C4-2B (cell line): ENCODE measurements at regions not wholly inside any gene's neighbourhood (a gene's known extent, or its start where the extent isn't known, plus 50 kb on each side); places are given as distances from the start of the nearest gene placed in this dataset.

ENCODE experiments used
- H3K27ac ChIP-seq: fragments of 450-650 bp; 2 replicates; pipeline ENCODE4 v1.5.1; 2017
- ZFX ChIP-seq: fragments of 450-650 bp; IDR thresholded peaks from 2 replicates; pipeline ENCODE4 v1.6.1; 2017
- TF ChIP-seq, protein P1 (sequence below): fragments of 450-650 bp; conservative IDR thresholded peaks from 2 replicates; pipeline ENCODE4 v1.5.1; 2017; ENCODE audit warnings: mild to moderate bottlenecking

DNA sequence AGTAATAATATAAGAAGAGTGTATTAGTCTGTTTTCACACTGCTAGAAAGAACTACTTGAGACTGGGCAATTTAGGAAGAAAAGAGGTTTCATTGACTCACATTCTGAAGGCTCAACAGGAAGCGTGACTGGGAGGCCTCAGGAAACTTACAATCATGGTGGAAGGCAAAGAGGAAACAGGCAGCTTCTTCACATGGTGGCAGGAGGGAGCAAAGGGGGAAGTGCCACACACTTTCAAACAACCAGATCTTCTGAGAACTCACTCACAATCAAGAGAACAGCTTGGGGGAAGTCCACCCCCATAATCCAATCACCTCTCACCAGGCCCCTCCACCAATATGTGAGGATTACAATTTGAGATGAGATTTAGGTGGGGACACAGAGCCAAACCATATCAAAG is 212.5 kb upstream of the HDAC9 start:
- TF ChIP-seq ZFX = no peak
- TF ChIP-seq, protein P1, sequence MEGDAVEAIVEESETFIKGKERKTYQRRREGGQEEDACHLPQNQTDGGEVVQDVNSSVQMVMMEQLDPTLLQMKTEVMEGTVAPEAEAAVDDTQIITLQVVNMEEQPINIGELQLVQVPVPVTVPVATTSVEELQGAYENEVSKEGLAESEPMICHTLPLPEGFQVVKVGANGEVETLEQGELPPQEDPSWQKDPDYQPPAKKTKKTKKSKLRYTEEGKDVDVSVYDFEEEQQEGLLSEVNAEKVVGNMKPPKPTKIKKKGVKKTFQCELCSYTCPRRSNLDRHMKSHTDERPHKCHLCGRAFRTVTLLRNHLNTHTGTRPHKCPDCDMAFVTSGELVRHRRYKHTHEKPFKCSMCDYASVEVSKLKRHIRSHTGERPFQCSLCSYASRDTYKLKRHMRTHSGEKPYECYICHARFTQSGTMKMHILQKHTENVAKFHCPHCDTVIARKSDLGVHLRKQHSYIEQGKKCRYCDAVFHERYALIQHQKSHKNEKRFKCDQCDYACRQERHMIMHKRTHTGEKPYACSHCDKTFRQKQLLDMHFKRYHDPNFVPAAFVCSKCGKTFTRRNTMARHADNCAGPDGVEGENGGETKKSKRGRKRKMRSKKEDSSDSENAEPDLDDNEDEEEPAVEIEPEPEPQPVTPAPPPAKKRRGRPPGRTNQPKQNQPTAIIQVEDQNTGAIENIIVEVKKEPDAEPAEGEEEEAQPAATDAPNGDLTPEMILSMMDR = no peak
- H3K27ac ChIP-seq = no peak overlapping the region

DNA sequence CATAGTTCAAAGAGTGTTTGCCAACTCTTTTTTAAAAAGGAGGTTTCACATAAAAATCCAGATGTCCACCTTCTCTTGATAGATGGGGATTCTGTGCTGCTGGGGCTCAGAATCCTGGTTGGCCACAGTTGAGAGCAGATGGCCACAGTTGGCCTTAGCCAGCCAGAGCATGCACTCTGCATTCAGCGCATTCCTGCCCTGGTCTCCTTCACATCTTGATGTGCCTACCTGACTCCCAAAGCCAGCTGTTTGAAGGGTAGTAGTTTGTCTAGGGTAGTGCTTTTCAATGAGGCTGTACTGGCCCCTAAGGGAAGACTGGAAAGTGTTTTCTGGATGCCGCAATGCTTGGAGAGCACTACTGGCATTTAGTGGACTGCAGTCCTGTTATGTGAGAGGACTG is 208.1 kb upstream of the HDAC9 start:
- TF ChIP-seq, protein P1 = no peak
- no peak for TF ChIP-seq ZFX
- no peak overlapping the region for H3K27ac ChIP-seq

DNA sequence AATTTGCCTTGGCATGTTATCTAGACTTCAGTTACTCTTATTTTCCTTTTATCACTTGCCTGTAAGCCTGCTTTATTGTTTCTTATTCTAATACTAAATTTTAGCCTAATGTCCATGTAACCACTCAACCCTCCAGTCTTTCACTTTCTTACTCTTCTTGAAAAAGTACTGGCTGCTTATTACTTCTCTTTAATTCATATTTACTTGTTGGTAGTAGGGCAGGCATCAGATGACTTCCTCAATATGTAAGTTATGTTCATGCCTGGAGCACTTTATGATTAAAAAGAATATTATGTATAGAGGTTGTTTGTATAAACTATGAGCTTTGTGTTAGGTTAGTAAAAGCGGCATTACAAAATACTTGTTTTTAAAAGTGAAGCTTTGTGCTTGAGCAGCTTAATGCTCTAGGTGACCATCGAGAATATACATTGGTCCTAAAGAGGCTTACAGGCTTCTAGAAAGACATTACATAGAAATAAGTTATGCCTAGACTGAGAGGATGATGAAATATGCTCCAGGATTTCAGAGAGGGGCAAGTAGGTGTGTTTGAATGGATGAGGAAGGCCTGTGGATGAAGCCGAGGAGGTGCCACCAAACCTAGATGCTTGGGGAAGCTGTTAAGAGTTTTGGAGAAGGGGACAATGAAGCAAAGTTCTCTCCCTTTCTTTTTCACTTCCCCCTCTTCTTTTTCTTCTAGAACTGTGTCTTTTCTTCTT is 207.1 kb upstream of the HDAC9 start:
- H3K27ac ChIP-seq = no peak overlapping the region
- TF ChIP-seq ZFX = no peak
- TF ChIP-seq, protein P1 = no peak

- TF ChIP-seq, protein P1 = no peak
- no peak for TF ChIP-seq ZFX
- no peak overlapping the region for H3K27ac ChIP-seq
Measured at GRCh38 chr7:18289788-18290187, 205.8 kb upstream of the HDAC9 start.

DNA sequence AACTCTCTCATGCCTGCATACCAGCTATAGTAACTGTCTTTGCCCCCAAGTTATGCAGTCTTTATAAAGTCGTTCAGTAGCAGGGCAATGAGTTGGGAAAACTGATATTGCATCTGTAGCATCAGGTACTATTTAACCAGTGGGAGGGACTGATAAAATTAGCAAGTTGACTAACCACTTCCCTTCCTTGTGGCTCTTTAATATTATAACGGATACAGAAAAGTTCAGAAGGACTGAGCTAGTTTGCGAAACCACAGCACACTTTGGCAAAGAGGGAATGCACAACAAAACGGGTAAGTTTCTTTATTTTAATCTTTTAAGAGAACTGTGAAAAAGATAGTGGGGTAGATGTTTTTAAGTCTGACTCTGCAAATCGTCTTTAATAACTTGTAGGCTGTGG is 205.3 kb upstream of the HDAC9 start:
- no peak overlapping the region for H3K27ac ChIP-seq
- TF ChIP-seq ZFX = no peak
- TF ChIP-seq, protein P1 = no peak

DNA sequence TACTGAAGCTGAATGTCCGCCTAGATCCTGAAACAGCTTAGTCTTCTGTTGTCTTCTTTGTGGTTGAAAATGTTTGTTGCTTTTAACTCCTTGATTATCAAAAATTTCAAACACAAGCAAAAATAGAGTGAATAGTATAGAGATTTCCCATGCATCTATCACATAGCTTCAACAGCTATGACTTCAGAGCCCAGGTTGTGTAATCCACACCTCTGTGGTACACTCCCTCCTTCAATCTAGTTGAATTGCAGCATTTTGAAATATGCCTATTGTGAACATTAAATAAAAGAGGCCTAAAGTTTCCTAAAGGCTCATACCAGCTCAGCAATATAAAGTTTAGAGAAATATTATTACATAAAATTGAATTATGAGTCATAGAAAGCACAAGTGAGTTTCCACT is 204.7 kb upstream of the HDAC9 start:
- H3K27ac ChIP-seq = no peak overlapping the region
- TF ChIP-seq, protein P1 = no peak

- no peak overlapping the region for H3K27ac ChIP-seq
- TF ChIP-seq, protein P1 = no peak
- no peak for TF ChIP-seq ZFX
Measured at GRCh38 chr7:18292584-18292983, 203.0 kb upstream of the HDAC9 start.
